ENCODE measurements at regions not wholly inside any gene's neighbourhood (a gene's known extent, or its start where the extent isn't known, plus 50 kb on each side); places are given as distances from the start of the nearest gene placed in this dataset.

DNA sequence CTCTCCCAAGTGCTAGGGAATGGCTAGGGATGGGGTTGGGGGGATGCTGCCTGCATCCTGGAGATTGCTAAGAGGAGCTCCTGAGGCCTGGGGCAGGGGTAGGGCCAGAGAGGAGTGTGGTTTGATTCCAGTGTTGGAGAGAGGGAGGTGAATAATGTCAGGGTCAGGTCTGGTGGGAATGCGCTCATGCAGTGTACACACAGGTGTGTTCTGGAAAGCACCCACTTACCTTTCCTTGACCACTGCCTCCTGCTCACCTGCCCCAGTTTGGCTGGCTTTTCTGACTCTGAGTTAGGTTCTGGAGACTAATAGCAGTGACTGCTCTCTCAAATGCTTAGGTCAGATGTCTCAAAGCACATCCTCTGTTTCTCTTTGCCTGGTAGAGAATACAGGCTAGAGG lies 135.4 kb upstream of the BMPER start:
- no peak for DNase-seq (ENCODE audit: low read depth, low spot score)
- H3K4me2 ChIP-seq (ENCODE audit: control insufficient read depth, extremely low read depth, insufficient read depth, low read depth, low read length), result no peak overlapping the region
- no peak for TF ChIP-seq EZH2 (IDR thresholded peaks at IDR 0.05; ENCODE audit: low read length)
- TF ChIP-seq, protein P1, sequence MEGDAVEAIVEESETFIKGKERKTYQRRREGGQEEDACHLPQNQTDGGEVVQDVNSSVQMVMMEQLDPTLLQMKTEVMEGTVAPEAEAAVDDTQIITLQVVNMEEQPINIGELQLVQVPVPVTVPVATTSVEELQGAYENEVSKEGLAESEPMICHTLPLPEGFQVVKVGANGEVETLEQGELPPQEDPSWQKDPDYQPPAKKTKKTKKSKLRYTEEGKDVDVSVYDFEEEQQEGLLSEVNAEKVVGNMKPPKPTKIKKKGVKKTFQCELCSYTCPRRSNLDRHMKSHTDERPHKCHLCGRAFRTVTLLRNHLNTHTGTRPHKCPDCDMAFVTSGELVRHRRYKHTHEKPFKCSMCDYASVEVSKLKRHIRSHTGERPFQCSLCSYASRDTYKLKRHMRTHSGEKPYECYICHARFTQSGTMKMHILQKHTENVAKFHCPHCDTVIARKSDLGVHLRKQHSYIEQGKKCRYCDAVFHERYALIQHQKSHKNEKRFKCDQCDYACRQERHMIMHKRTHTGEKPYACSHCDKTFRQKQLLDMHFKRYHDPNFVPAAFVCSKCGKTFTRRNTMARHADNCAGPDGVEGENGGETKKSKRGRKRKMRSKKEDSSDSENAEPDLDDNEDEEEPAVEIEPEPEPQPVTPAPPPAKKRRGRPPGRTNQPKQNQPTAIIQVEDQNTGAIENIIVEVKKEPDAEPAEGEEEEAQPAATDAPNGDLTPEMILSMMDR (optimal IDR thresholded peaks at IDR 0.05 in 1 of 3, IDR thresholded peaks at IDR 0.05 in 1 of 3, conservative IDR thresholded peaks at IDR 0.05 in 1 of 3; ENCODE audit: extremely low read depth in 1 of 3, insufficient read depth in 2 of 3, low read length in 3 of 3), result no peak
- H3K9me1 ChIP-seq (ENCODE audit: control insufficient read depth, extremely low read depth, insufficient read depth, low read length), result no peaks in the 10 kb centered on the region
- no peaks in the 10 kb centered on the region for H4K20me1 ChIP-seq (ENCODE audit: control insufficient read depth, extremely low read depth, insufficient read depth, low read length)
- H3K9ac ChIP-seq (ENCODE audit: control insufficient read depth, extremely low read depth, insufficient read depth, low read length), result no peak overlapping the region
- H2AFZ ChIP-seq (ENCODE audit: control insufficient read depth, low read length), result no peak overlapping the region
- FAIRE-seq, result no peak
- no peaks in the 10 kb centered on the region for H3K79me2 ChIP-seq (ENCODE audit: control insufficient read depth, insufficient read depth, low read length)
- no peaks in the 10 kb centered on the region for H3K4me1 ChIP-seq (ENCODE audit: control insufficient read depth, extremely low read depth, insufficient read depth, low read length)
- dilution Hi-C loops (cut with MboI; ENCODE audit: extremely low pct_ligation_motif_present, low sequenced_read_pairs), result no loop called here
- no peak overlapping the region for H3K4me3 ChIP-seq (ENCODE audit: control insufficient read depth in 2 of 3, extremely low read depth in 1 of 3, insufficient read depth in 2 of 3, low read depth in 1 of 3, low read length in 3 of 3)
- no peaks in the 10 kb centered on the region for H3K9me3 ChIP-seq (ENCODE audit: control insufficient read depth, low read depth, low read length)
- no peaks in the 10 kb centered on the region for H3K36me3 ChIP-seq (ENCODE audit: control insufficient read depth in 2 of 2, extremely low read depth in 1 of 2, insufficient read depth in 2 of 2, low read length in 2 of 2)
- no peaks in the 10 kb centered on the region for H3K27me3 ChIP-seq (ENCODE audit: control insufficient read depth, extremely low read depth, insufficient read depth, low read length)
- H3K27ac ChIP-seq (ENCODE audit: control insufficient read depth, insufficient read depth, low read length), result no peak overlapping the region

DNA sequence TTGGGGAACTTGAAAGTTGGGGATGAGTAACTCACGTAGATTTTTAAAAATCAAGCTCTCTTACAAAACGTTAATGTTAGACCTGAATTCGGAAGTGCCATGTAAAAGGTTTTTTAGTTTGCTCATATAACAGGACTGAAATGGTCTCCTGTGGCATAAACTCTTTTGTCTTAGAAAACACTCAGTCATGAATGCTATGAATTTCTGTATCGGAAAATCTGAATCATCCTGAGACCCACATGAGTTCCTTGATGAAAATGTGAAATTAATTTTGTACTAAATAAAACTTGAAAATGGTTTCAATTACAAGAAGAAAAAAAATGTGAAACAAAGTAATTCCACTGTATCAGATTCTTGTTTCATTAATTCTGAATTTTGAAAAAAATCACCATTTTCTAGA lies 134.8 kb upstream of the BMPER start:
- no peaks in the 10 kb centered on the region for H4K20me1 ChIP-seq (ENCODE audit: control insufficient read depth, extremely low read depth, insufficient read depth, low read length)
- no peak for FAIRE-seq
- no peaks in the 10 kb centered on the region for H3K79me2 ChIP-seq (ENCODE audit: control insufficient read depth, insufficient read depth, low read length)
- H3K27me3 ChIP-seq (ENCODE audit: control insufficient read depth, extremely low read depth, insufficient read depth, low read length), result no peaks in the 10 kb centered on the region
- H3K9ac ChIP-seq (ENCODE audit: control insufficient read depth, extremely low read depth, insufficient read depth, low read length), result no peak overlapping the region
- no peak overlapping the region for H3K4me3 ChIP-seq (ENCODE audit: control insufficient read depth in 2 of 3, extremely low read depth in 1 of 3, insufficient read depth in 2 of 3, low read depth in 1 of 3, low read length in 3 of 3)
- H3K9me3 ChIP-seq (ENCODE audit: control insufficient read depth, low read depth, low read length), result no peaks in the 10 kb centered on the region
- no peak for TF ChIP-seq EZH2 (IDR thresholded peaks at IDR 0.05; ENCODE audit: low read length)
- TF ChIP-seq, protein P1 (optimal IDR thresholded peaks at IDR 0.05 in 1 of 3, IDR thresholded peaks at IDR 0.05 in 1 of 3, conservative IDR thresholded peaks at IDR 0.05 in 1 of 3; ENCODE audit: extremely low read depth in 1 of 3, insufficient read depth in 2 of 3, low read length in 3 of 3), result no peak
- H3K4me2 ChIP-seq (ENCODE audit: control insufficient read depth, extremely low read depth, insufficient read depth, low read depth, low read length), result no peak overlapping the region
- H2AFZ ChIP-seq (ENCODE audit: control insufficient read depth, low read length), result no peak overlapping the region
- H3K36me3 ChIP-seq (ENCODE audit: control insufficient read depth in 2 of 2, extremely low read depth in 1 of 2, insufficient read depth in 2 of 2, low read length in 2 of 2), result no peaks in the 10 kb centered on the region
- H3K4me1 ChIP-seq (ENCODE audit: control insufficient read depth, extremely low read depth, insufficient read depth, low read length), result peaks cover 4% of the 10 kb centered on the region
- H3K9me1 ChIP-seq (ENCODE audit: control insufficient read depth, extremely low read depth, insufficient read depth, low read length), result no peaks in the 10 kb centered on the region
- no peak overlapping the region for H3K27ac ChIP-seq (ENCODE audit: control insufficient read depth, insufficient read depth, low read length)
- dilution Hi-C loops (cut with MboI; ENCODE audit: extremely low pct_ligation_motif_present, low sequenced_read_pairs), result no loop called here
- DNase-seq (ENCODE audit: low read depth, low spot score), result no peak

All from keratinocyte (primary cell).